GM12875 (cell line): ENCODE measurements at regions not wholly inside any gene's neighbourhood (a gene's known extent, or its start where the extent isn't known, plus 50 kb on each side); places are given as distances from the start of the nearest gene placed in this dataset.

Experiments
- H3K4me3 ChIP-seq: one replicate; pipeline ENCODE4 v1.5.1; 2011; ENCODE audit warnings: low read depth, low read length, control low read depth
- TF ChIP-seq, protein P1 (sequence below): IDR thresholded peaks from 2 replicates; pipeline ENCODE4 v1.5.1; 2011; ENCODE audit warnings: low read depth, mild to moderate bottlenecking, control low read depth, inconsistent platforms, low read length, moderate library complexity, borderline replicate concordance; ENCODE audit not compliant: insufficient read depth

DNA sequence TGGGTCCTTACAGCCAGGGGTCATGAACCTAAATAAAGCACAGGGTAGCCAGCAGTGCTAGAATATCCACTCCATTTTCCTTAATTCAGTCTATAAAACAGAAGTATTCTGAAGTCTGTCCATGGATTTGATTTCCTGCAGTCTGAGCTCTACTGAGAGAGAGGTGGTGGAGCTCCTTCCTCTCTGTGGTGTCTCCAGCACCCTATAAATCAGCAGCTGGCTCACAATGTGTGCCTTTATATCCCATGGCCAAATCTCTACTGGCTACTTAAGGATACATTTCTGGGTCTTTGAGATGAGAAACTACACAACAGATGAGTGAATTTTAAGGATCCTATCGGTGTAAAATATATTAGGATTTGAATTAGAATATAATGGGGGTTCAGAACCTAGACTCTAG lies 339.9 kb upstream of the RBMS3 start:
- H3K4me3 ChIP-seq = no peak overlapping the region
- TF ChIP-seq, protein P1, sequence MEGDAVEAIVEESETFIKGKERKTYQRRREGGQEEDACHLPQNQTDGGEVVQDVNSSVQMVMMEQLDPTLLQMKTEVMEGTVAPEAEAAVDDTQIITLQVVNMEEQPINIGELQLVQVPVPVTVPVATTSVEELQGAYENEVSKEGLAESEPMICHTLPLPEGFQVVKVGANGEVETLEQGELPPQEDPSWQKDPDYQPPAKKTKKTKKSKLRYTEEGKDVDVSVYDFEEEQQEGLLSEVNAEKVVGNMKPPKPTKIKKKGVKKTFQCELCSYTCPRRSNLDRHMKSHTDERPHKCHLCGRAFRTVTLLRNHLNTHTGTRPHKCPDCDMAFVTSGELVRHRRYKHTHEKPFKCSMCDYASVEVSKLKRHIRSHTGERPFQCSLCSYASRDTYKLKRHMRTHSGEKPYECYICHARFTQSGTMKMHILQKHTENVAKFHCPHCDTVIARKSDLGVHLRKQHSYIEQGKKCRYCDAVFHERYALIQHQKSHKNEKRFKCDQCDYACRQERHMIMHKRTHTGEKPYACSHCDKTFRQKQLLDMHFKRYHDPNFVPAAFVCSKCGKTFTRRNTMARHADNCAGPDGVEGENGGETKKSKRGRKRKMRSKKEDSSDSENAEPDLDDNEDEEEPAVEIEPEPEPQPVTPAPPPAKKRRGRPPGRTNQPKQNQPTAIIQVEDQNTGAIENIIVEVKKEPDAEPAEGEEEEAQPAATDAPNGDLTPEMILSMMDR = no peak

DNA sequence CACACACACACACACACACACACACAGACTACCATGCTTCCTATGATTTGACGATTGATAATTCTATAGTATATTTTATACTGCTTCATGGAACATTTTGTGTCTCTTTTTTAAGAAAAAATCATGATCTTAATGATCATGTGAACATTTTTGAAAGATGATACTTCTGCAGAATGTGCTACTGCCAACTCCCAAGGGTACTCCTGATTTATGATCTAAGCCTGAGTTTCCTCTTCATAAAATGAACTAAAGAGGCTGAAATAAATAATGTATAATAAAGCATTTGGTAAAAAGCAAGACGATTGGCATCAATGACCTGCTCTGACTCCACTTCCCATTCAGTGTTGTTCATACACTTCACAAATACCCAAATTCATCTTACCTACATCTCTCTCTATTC lies 333.8 kb upstream of the RBMS3 start:
- TF ChIP-seq, protein P1 = no peak
- no peak overlapping the region for H3K4me3 ChIP-seq

DNA sequence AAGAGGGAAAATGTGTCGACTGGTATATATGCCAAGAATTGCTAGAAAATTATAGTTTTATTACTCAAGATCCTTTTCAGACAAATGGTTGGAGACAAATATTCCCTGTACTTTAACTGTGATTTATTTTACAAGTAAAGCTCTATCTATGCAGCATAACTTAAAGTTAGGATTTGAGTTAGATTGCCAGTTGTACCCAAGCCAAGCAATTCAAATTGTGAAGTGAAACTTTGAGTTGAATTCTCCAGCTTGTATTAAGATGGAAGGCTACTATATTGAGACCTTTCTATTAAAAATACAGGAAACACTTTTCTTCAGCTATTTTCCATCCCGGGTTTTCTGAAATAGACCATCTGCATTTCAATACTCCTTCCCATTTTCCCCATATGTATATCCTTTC lies 333.1 kb upstream of the RBMS3 start:
- TF ChIP-seq, protein P1 = no peak
- no peak overlapping the region for H3K4me3 ChIP-seq

DNA sequence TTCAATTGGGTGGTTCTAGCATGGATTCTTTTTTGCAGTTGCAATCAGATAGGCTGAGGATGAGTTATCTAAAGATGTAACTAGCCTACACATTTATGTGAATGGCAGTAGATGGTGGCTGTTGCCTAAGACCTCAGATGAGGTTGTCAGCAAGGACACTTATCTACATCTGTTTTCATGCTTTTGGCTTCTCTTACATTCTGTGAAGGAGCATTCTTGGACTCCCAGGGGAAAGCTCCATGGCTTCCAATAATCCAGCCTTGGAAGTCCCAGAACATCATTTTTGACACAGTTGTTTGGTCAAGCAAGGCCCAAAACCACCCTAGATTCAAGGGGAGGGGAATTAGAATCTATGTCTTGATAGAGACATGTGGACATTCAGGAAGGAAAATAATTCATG lies 332.2 kb upstream of the RBMS3 start:
- TF ChIP-seq, protein P1 = no peak
- H3K4me3 ChIP-seq = no peak overlapping the region

DNA sequence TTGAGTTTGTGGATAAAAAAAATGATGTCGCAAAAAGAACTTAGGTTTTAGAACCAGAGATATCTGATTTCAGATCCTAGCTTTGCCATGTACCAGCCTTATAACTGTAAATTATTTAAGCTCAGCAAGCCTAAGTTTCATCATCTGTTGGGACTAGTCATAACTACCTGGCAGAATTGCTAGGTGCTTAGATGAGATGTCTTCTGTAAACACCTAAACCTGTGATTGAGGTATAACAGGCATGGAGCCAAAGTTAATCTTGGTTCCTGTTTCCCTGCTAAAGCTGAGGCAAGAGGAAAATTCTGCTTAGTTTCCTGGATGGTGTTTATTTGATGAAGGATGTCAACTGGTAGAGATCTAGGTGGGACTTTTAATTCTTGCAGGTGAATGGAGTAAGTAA lies 331.3 kb upstream of the RBMS3 start:
- TF ChIP-seq, protein P1 = no peak

DNA sequence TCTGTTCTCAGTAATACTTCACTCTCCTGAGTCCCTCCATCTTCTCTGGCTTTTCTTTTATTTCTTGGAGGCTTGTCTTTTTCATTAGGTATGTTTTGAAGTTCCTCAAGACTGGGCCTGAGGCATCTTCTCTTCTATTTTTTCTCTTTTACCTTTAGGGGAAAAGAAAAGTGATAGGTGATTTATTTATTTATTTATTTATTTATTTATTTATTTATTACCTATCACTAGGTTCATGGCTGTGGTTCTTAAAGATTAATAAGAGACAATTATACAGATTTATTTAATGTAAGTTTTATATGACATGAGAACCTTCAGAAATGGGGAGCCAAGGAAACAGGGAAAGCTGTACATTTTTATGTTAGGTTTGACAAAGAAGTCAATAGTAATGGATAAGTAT lies 330.3 kb upstream of the RBMS3 start:
- TF ChIP-seq, protein P1 = no peak
- H3K4me3 ChIP-seq = no peak overlapping the region

More for the DNA sequence above, 331.3 kb upstream of the RBMS3 start:
- no peak overlapping the region for H3K4me3 ChIP-seq

DNA sequence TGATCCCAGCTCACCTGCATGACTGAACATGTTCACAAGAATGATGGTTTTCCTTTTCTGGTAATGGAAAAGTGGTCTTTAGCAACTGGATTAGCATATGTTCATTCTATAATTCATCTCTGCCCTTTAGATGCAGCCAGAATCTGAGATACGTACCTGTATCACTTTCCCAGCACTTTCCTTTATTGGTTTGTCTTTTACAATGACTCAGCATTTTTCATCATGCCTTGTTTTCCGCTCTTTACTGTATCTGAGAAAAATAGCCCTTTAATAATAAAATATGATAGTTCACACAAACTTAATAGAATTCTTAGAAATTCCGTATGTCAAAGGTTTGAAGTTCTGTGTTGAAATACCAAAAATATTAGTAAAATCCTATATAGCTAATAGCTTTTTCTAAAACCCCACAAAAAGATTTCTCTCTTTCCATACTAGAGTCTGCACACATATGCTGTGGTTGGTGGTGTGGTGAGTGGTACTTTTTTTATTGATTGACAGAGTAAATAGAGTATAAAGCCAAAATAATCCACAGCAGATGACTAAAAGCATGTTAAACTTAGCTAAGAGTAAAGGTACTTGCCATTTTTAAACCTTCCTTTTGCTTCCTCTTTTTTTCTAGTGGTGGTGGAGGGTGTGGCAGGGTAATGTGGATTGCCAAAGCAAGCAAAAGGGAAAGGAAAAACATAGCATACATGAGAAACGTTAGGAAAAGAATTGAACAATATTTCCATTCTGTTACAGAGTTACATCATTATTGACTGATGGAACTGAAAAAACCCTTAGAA lies 328.9 kb upstream of the RBMS3 start:
- H3K4me3 ChIP-seq = no peak overlapping the region
- TF ChIP-seq, protein P1 = no peak
